ENCODE measurements at regions not wholly inside any gene's neighbourhood (a gene's known extent, or its start where the extent isn't known, plus 50 kb on each side); places are given as distances from the start of the nearest gene placed in this dataset.

GRCh38 chr5:24720743-24721142 is 76.0 kb upstream of the CDH10 start:
- no peak for DNase-seq (ENCODE audit: low read depth)

GRCh38 chr5:24714746-24715145 is 70.0 kb upstream of the CDH10 start:
- no peak for DNase-seq (ENCODE audit: low read depth)

GRCh38 chr5:24712947-24713346 is 68.2 kb upstream of the CDH10 start:
- no peak for DNase-seq (ENCODE audit: low read depth)

- no peak for DNase-seq (ENCODE audit: low read depth)
Measured at GRCh38 chr5:24712047-24712446, 67.3 kb upstream of the CDH10 start.

- DNase-seq (ENCODE audit: low read depth) = no peak
Measured at GRCh38 chr5:24703934-24704333, 59.2 kb upstream of the CDH10 start.

Measured in fibroblast of the conjunctiva (primary cell).